ENCODE measurements at regions not wholly inside any gene's neighbourhood (a gene's known extent, or its start where the extent isn't known, plus 50 kb on each side); places are given as distances from the start of the nearest gene placed in this dataset.

- Mint-ChIP-seq H3K4me1 (peaks cover 2% of the 10 kb centered on the region; the same call in 2 of the 3 replicates), H3K4me3 (no peak overlapping the region), H3K36me3 (ENCODE audit: low read depth) (no peaks in the 10 kb centered on the region), H3K9me3 (no peaks in the 10 kb centered on the region), H3K27ac (no peak overlapping the region), H3K27me3 (ENCODE audit: insufficient read depth, low read depth, poor library complexity) (no peaks in the 10 kb centered on the region)
- Histone ChIP-seq H3K9me2 (ENCODE audit: insufficient read depth) (no peaks in the 10 kb centered on the region), H3F3A (replicated peaks; ENCODE audit: low read depth) (no peaks in the 10 kb centered on the region), H3K79me2 (replicated peaks; ENCODE audit: insufficient read depth) (no peaks in the 10 kb centered on the region), H3K36me3 (ENCODE audit: insufficient read depth) (no peaks in the 10 kb centered on the region), H3K4me3 (no peak overlapping the region), H3K4me1 (ENCODE audit: insufficient read depth) (no peaks in the 10 kb centered on the region), H4K20me1 (replicated peaks; ENCODE audit: insufficient read depth) (no peaks in the 10 kb centered on the region), H2AFZ (no peak overlapping the region), H3K4me2 (no peak overlapping the region), H3K27me3 (ENCODE audit: insufficient read depth) (no peaks in the 10 kb centered on the region), H3K27ac (ENCODE audit: low read depth) (no peak overlapping the region)
- TF ChIP-seq STAT1 (IDR thresholded peaks at IDR 0.05; ENCODE audit: unreplicated experiment): no peak
- no peak for TF ChIP-seq ETS1 (IDR thresholded peaks at IDR 0.05)
- no peak for TF ChIP-seq JUNB (IDR thresholded peaks at IDR 0.05; ENCODE audit: unreplicated experiment)
- TF ChIP-seq ZNF331 (CRISPR knock-in tag; IDR thresholded peaks at IDR 0.05; ENCODE audit: low read depth): no peak
- no peak for TF ChIP-seq CTCF (conservative IDR thresholded peaks at IDR 0.05; ENCODE audit: low read depth in 2 of 2)
- no peak for TF ChIP-seq CREB1 (CRISPR knock-in tag; IDR thresholded peaks at IDR 0.05; ENCODE audit: low read depth)
- no peak for TF ChIP-seq ZNF114 (CRISPR knock-in tag; IDR thresholded peaks at IDR 0.05)
- TF ChIP-seq REST (IDR thresholded peaks at IDR 0.05; ENCODE audit: unreplicated experiment): no peak
- no peak for TF ChIP-seq EZH2phosphoT487 (IDR thresholded peaks at IDR 0.05; ENCODE audit: unreplicated experiment)
- DNase-seq (ENCODE audit: low spot score): no peak
- no peak for ATAC-seq
Measured at GRCh38 chrY:15704906-15705305, 1180.6 kb downstream of the NLGN4Y start.
